Caco-2 (cell line): ENCODE measurements at regions not wholly inside any gene's neighbourhood (a gene's known extent, or its start where the extent isn't known, plus 50 kb on each side); places are given as distances from the start of the nearest gene placed in this dataset.

Experiments
- BruUV-seq: library from RNA; stranded (reverse); fragments of 400-500 nt; replicated peaks from 2 replicates; lab custom pipeline; 2021; lab: Mats Ljungman, UMichigan
- CTCF ChIA-PET: fragments of 300-600 bp; sonication (Branson Sonifier 250); formaldehyde crosslinking; loops from one replicate; lab custom pipeline; 2022; ENCODE audit warnings: antibody characterized with exemption; lab: Charles Lee
- POLR2A ChIA-PET: fragments of 300-600 bp; sonication (Branson Sonifier 250); formaldehyde crosslinking; loops from one replicate; lab custom pipeline; 2022; ENCODE audit warnings: antibody characterized with exemption; lab: Charles Lee
- DNase-seq, 2 experiments: peaks; one replicate each; pipeline versions ENCODE4 v3.0.0 to v3.0.0-alpha.2; 2020 to 2022
- H3K27me3 ChIP-seq: replicated peaks from 2 replicates; pipeline ENCODE4 v1.6.0; 2011; ENCODE audit warnings: low read length; ENCODE audit not compliant: control insufficient read depth, insufficient read depth
- H3K36me3 ChIP-seq: 2 replicates; pipeline ENCODE4 v1.5.1; 2011; ENCODE audit warnings: low read length; ENCODE audit not compliant: control insufficient read depth, insufficient read depth
- H3K4me1 ChIP-seq: fragments of 250-450 bp; sonication (Bioruptor Pico); 2 replicates; pipeline ENCODE4 v1.5.1; 2020; ENCODE audit warnings: mild to moderate bottlenecking
- H3K4me3 ChIP-seq: 2 replicates; pipeline ENCODE4 v1.5.1; 2011; ENCODE audit warnings: low read depth, mild to moderate bottlenecking, control low read depth, low read length
- H3K9me3 ChIP-seq: fragments of 250-450 bp; sonication (Bioruptor Pico); 2 replicates; pipeline ENCODE4 v1.5.1; 2020; ENCODE audit warnings: mild to moderate bottlenecking, moderate library complexity
- H3K27ac Mint-ChIP-seq: one replicate; pipeline ENCODE4 v1.8.0; 2022; ENCODE audit warnings: mixed read lengths; ENCODE audit not compliant: unreplicated experiment
- H3K27me3 Mint-ChIP-seq: one replicate; pipeline ENCODE4 v1.8.0; 2022; ENCODE audit warnings: mixed read lengths; ENCODE audit not compliant: insufficient read depth, unreplicated experiment
- H3K36me3 Mint-ChIP-seq: one replicate; pipeline ENCODE4 v1.8.0; 2022; ENCODE audit warnings: mild to moderate bottlenecking, mixed read lengths; ENCODE audit not compliant: insufficient read depth, unreplicated experiment
- H3K4me1 Mint-ChIP-seq: one replicate; pipeline ENCODE4 v1.8.0; 2022; ENCODE audit warnings: low read depth, mixed read lengths; ENCODE audit not compliant: unreplicated experiment
- H3K4me3 Mint-ChIP-seq: one replicate; pipeline ENCODE4 v1.8.0; 2022; ENCODE audit warnings: mild to moderate bottlenecking, moderate library complexity, mixed read lengths; ENCODE audit not compliant: unreplicated experiment
- H3K9me3 Mint-ChIP-seq: one replicate; pipeline ENCODE4 v1.8.0; 2022; ENCODE audit warnings: mixed read lengths; ENCODE audit not compliant: unreplicated experiment
- CTCF ChIP-seq, 2 experiments: fragments of 200-600 bp in 1 of 2; IDR thresholded peaks; 1 replicate in 1 of 2; 2 replicates in 1 of 2; pipeline versions ENCODE4 v1.5.1 to v1.8.0; 2011 to 2022; ENCODE audit warnings: antibody characterized with exemption in 1 of 2, control low read depth in 1 of 2, inconsistent platforms in 1 of 2, low read depth in 1 of 2, low read length in 1 of 2, mild to moderate bottlenecking in 1 of 2, moderate library complexity in 1 of 2; ENCODE audit not compliant: insufficient read depth in 1 of 2, severe bottlenecking in 1 of 2, unreplicated experiment in 1 of 2
- intact Hi-C: fragments of 100-400 bp; cut with micrococcal nuclease; formaldehyde crosslinking; loops from one replicate; pipeline ENCODE4 v1.10.0; 2022; ENCODE audit not compliant: unreplicated experiment

- intact Hi-C loops = no loop called here
- H3K36me3 Mint-ChIP-seq = no peaks in the 10 kb centered on the region
- Histone ChIP-seq H3K27me3 (no peaks in the 10 kb centered on the region), H3K36me3 (no peaks in the 10 kb centered on the region), H3K4me1 (peaks cover 8% of the 10 kb centered on the region), H3K9me3 (no peaks in the 10 kb centered on the region), H3K4me3 (no peak overlapping the region)
- BruUV-seq = no TSS peak
- ChIA-PET POLR2A (interaction anchor here (0.7 kb wide), 1 partner anchor 13 kb away, joined by 4 read pairs; no protein-coding TSS in a partner anchor), CTCF (no interaction called here)
- peaks cover 5% of the 10 kb centered on the region for H3K4me1 Mint-ChIP-seq
- no peak overlapping the region for H3K4me3 Mint-ChIP-seq
- DNase-seq = no peak
- TF ChIP-seq CTCF (IDR thresholded peaks at IDR 0.05; ENCODE audit: insufficient read depth in 1 of 2, low read depth in 1 of 2, low read length in 1 of 2, severe bottlenecking in 1 of 2, unreplicated experiment in 1 of 2) = peak; percentile 23 to 28
- no peaks in the 10 kb centered on the region for H3K9me3 Mint-ChIP-seq
- no peak overlapping the region for H3K27ac Mint-ChIP-seq
- H3K27me3 Mint-ChIP-seq = no peaks in the 10 kb centered on the region
These were observed 314.6 kb downstream of the GRIN2B start for GRCh38 chr12:13666806-13667205.

- Histone ChIP-seq H3K9me3 (no peaks in the 10 kb centered on the region), H3K36me3 (no peaks in the 10 kb centered on the region), H3K4me1 (no peaks in the 10 kb centered on the region), H3K27me3 (no peaks in the 10 kb centered on the region), H3K4me3 (no peak overlapping the region)
- Mint-ChIP-seq H3K4me1 (no peaks in the 10 kb centered on the region), H3K27ac (no peak overlapping the region), H3K36me3 (no peaks in the 10 kb centered on the region), H3K9me3 (no peaks in the 10 kb centered on the region), H3K27me3 (no peaks in the 10 kb centered on the region), H3K4me3 (no peak overlapping the region)
- DNase-seq = peak; percentile 60 to 67
- CTCF ChIA-PET = interaction anchor here (0.6 to 1.6 kb wide), 8 partner anchors 9 to 406 kb away, joined by 3 to 13 read pairs (median 4); no protein-coding TSS in a partner anchor
- peak; percentile 94 to 97 for TF ChIP-seq CTCF (IDR thresholded peaks at IDR 0.05; ENCODE audit: insufficient read depth in 1 of 2, low read depth in 1 of 2, low read length in 1 of 2, severe bottlenecking in 1 of 2, unreplicated experiment in 1 of 2)
- POLR2A ChIA-PET = no interaction called here
- intact Hi-C loops = loop anchor here (1.0 kb wide), 3 partner anchors 299 to 506 kb away; no protein-coding TSS in a partner anchor
- BruUV-seq = no TSS peak
These were observed 320.2 kb downstream of the GRIN2B start for GRCh38 chr12:13661005-13661887.

- no peaks in the 10 kb centered on the region for H3K4me1 ChIP-seq
- POLR2A ChIA-PET = no interaction called here
- Mint-ChIP-seq H3K27ac (no peak overlapping the region), H3K27me3 (no peaks in the 10 kb centered on the region), H3K9me3 (no peaks in the 10 kb centered on the region), H3K4me3 (no peak overlapping the region), H3K4me1 (no peaks in the 10 kb centered on the region), H3K36me3 (peaks cover 6% of the 10 kb centered on the region)
- no peaks in the 10 kb centered on the region for H3K36me3 ChIP-seq
- no peak overlapping the region for H3K4me3 ChIP-seq
- DNase-seq = no peak
- no peak for TF ChIP-seq CTCF (IDR thresholded peaks at IDR 0.05; ENCODE audit: insufficient read depth in 1 of 2, low read depth in 1 of 2, low read length in 1 of 2, severe bottlenecking in 1 of 2, unreplicated experiment in 1 of 2)
- no TSS peak for BruUV-seq
- intact Hi-C loops = no loop called here
- CTCF ChIA-PET = no interaction called here
- H3K9me3 ChIP-seq = no peaks in the 10 kb centered on the region
- H3K27me3 ChIP-seq = no peaks in the 10 kb centered on the region
These were observed 326.9 kb downstream of the GRIN2B start for GRCh38 chr12:13654456-13654855.
